ENCODE measurements at regions not wholly inside any gene's neighbourhood (a gene's known extent, or its start where the extent isn't known, plus 50 kb on each side); places are given as distances from the start of the nearest gene placed in this dataset.

DNA sequence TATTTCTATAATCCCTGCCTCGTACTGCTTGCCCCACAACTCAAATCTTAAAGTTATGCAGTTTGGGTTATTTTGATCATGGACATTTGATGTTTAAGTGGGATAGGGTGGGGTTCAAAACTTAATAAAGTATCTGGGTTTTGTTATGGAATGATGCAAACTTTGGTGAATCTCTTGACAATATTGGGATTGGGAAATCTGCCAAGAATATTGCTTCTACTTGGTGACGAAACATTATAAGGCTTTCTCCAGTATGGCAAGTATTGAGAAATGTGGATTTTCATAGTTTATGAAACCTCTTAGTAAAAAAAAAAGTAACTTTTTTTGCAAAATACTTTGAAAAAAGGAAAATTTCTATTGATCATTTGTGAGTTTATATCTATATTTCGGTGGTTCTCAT, 130.8 kb upstream of the SFRP2 start:
- Histone ChIP-seq H3K36me3 (ENCODE audit: insufficient read depth, low read length, poor library complexity, severe bottlenecking) (no peaks in the 10 kb centered on the region), H3K4me3 (ENCODE audit: low read depth, low read length, poor library complexity, severe bottlenecking) (no peak overlapping the region), H3K9me3 (ENCODE audit: low read depth, low read length, poor library complexity, severe bottlenecking) (no peaks in the 10 kb centered on the region), H3K27me3 (replicated peaks; ENCODE audit: insufficient read depth, low read depth, low read length, poor library complexity) (no peaks in the 10 kb centered on the region), H3K4me1 (ENCODE audit: insufficient read depth, low read length, poor library complexity, severe bottlenecking) (no peaks in the 10 kb centered on the region), H3K27ac (ENCODE audit: low read depth, low read length, poor library complexity, severe bottlenecking) (no peak overlapping the region)
- BruUV-seq (replicated peaks) = no TSS peak
- no peak for TF ChIP-seq EZH2 (IDR thresholded peaks at IDR 0.05; ENCODE audit: borderline replicate concordance, low read depth, low read length, poor library complexity, severe bottlenecking)
- TF ChIP-seq, protein P1, sequence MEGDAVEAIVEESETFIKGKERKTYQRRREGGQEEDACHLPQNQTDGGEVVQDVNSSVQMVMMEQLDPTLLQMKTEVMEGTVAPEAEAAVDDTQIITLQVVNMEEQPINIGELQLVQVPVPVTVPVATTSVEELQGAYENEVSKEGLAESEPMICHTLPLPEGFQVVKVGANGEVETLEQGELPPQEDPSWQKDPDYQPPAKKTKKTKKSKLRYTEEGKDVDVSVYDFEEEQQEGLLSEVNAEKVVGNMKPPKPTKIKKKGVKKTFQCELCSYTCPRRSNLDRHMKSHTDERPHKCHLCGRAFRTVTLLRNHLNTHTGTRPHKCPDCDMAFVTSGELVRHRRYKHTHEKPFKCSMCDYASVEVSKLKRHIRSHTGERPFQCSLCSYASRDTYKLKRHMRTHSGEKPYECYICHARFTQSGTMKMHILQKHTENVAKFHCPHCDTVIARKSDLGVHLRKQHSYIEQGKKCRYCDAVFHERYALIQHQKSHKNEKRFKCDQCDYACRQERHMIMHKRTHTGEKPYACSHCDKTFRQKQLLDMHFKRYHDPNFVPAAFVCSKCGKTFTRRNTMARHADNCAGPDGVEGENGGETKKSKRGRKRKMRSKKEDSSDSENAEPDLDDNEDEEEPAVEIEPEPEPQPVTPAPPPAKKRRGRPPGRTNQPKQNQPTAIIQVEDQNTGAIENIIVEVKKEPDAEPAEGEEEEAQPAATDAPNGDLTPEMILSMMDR (conservative IDR thresholded peaks at IDR 0.05; ENCODE audit: low read depth, low read length) = no peak
- no peak for DNase-seq (ENCODE audit: low spot score)
- POLR2A ChIA-PET (ENCODE audit: low non-redundant PET) = no interaction called here
- CTCF ChIA-PET = no interaction called here
- intact Hi-C loops (cut with micrococcal nuclease; ENCODE audit: unreplicated experiment) = no loop called here

DNA sequence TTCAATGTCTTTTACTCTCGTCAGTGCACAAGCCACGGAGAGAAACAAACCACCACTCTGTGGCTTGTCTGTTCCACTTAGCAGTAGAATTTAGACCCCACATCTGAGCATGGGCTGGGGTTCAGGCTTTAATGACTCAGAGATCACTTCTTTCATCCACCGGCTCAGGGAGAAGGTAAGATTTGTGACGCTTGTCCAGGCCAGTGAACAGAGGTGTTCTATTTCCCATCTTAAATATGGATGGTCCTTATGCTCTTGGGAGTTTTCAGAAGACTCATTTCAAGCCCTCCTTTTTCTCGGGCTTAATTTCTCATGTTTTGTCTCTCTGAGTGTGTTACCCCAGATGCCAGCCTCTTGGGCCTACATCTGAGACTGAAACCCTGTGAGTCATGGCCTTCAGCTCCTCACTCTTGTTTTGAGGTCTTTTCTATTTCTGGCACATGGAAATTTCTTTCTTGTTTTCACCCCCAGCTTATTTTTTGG, 127.4 kb upstream of the SFRP2 start:
- intact Hi-C loops (cut with micrococcal nuclease; ENCODE audit: unreplicated experiment) = no loop called here
- H3K27me3 ChIP-seq (replicated peaks; ENCODE audit: insufficient read depth, low read depth, low read length, poor library complexity) = no peaks in the 10 kb centered on the region
- no peak overlapping the region for H3K4me3 ChIP-seq (ENCODE audit: low read depth, low read length, poor library complexity, severe bottlenecking)
- no peak for DNase-seq (ENCODE audit: low spot score)
- TF ChIP-seq, protein P1 (conservative IDR thresholded peaks at IDR 0.05; ENCODE audit: low read depth, low read length) = no peak
- TF ChIP-seq EZH2 (IDR thresholded peaks at IDR 0.05; ENCODE audit: borderline replicate concordance, low read depth, low read length, poor library complexity, severe bottlenecking) = no peak
- ChIA-PET CTCF (no interaction called here), POLR2A (ENCODE audit: low non-redundant PET) (no interaction called here)
- no peaks in the 10 kb centered on the region for H3K9me3 ChIP-seq (ENCODE audit: low read depth, low read length, poor library complexity, severe bottlenecking)
- no TSS peak for BruUV-seq (replicated peaks)
- no peaks in the 10 kb centered on the region for H3K36me3 ChIP-seq (ENCODE audit: insufficient read depth, low read length, poor library complexity, severe bottlenecking)
- no peak overlapping the region for H3K27ac ChIP-seq (ENCODE audit: low read depth, low read length, poor library complexity, severe bottlenecking)
- H3K4me1 ChIP-seq (ENCODE audit: insufficient read depth, low read length, poor library complexity, severe bottlenecking) = no peaks in the 10 kb centered on the region

DNA sequence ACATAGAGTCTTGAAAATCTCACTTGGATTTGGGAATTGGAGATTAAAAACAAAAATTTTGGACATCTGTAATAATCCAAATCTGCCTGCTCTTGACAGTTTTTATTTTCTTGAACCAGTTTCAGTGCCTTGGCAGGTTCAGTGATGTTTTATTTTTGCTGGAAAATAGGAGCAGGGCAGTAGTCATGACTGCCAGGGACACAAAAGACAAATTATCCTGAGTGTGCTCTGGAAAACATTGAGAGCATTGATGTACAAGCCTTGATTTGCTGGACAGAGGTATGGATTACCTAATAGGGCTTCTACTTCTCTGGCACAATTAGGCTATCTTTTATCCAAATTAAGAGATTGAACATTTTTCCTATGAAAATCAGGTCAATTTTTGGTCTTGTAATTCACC, 123.4 kb upstream of the SFRP2 start:
- Histone ChIP-seq H3K9me3 (ENCODE audit: low read depth, low read length, poor library complexity, severe bottlenecking) (no peaks in the 10 kb centered on the region), H3K27me3 (replicated peaks; ENCODE audit: insufficient read depth, low read depth, low read length, poor library complexity) (no peaks in the 10 kb centered on the region), H3K4me3 (ENCODE audit: low read depth, low read length, poor library complexity, severe bottlenecking) (no peak overlapping the region), H3K36me3 (ENCODE audit: insufficient read depth, low read length, poor library complexity, severe bottlenecking) (no peaks in the 10 kb centered on the region), H3K27ac (ENCODE audit: low read depth, low read length, poor library complexity, severe bottlenecking) (no peak overlapping the region), H3K4me1 (ENCODE audit: insufficient read depth, low read length, poor library complexity, severe bottlenecking) (no peaks in the 10 kb centered on the region)
- TF ChIP-seq, protein P1 (conservative IDR thresholded peaks at IDR 0.05; ENCODE audit: low read depth, low read length) = no peak
- no peak for TF ChIP-seq EZH2 (IDR thresholded peaks at IDR 0.05; ENCODE audit: borderline replicate concordance, low read depth, low read length, poor library complexity, severe bottlenecking)
- POLR2A ChIA-PET (ENCODE audit: low non-redundant PET) = no interaction called here
- no TSS peak for BruUV-seq (replicated peaks)
- CTCF ChIA-PET = no interaction called here
- DNase-seq (ENCODE audit: low spot score) = no peak
- intact Hi-C loops (cut with micrococcal nuclease; ENCODE audit: unreplicated experiment) = no loop called here
